NCI-H1694 (cell line): ENCODE measurements at regions not wholly inside any gene's neighbourhood (a gene's known extent, or its start where the extent isn't known, plus 50 kb on each side); places are given as distances from the start of the nearest gene placed in this dataset.
A peak's percentile ranks its signal among the peaks of the same experiment; 100 is the strongest.
"Not testable (repeated sequence)": the region's sequence is repeated elsewhere in the genome, so short reads cannot be mapped to it uniquely, and the experiment has no call there.

Source experiments
- DNase-seq: peaks from one replicate; lab custom pipeline; 2025; lab: John Stamatoyannopoulos, UW

DNA sequence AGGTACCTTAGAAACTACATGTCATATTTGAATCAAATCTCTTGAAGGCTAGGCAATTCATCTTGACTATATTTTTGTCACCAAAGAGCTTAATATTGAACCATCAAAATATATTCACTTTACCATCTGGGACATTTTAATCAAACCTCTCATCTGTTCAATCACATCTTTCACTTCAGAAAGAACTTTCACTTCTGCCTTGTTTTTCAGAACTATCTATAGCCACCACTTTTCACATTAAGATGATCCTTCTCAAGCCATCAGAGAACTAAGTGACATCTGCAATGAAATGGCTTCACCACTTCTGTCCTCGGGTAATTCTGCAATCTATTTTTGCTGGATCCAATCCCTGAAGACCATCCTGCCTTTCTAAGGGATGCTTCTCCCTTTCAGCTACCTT is 57.8 kb downstream of the OR2B2 start:
- DNase-seq, result no peak

DNA sequence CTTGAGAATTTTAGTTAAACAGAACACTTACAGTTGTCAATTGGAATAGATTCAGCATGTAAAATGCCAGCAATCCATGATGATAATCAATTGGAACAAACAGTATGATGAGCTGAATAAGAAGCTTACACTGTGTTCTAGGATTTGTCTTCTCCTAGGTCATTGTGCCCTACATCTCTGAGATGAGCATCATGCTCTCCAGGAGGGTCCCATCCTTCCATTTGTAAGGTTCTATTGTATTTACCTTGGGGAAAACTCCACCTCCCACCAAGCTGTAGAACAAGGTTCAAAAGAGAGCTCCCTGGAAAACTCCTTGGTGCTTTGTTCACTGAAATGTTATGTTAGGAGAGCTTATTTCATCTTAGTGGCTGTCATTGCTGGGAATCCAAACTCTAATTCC is 60.8 kb downstream of the OR2B2 start:
- DNase-seq, result no peak

DNA sequence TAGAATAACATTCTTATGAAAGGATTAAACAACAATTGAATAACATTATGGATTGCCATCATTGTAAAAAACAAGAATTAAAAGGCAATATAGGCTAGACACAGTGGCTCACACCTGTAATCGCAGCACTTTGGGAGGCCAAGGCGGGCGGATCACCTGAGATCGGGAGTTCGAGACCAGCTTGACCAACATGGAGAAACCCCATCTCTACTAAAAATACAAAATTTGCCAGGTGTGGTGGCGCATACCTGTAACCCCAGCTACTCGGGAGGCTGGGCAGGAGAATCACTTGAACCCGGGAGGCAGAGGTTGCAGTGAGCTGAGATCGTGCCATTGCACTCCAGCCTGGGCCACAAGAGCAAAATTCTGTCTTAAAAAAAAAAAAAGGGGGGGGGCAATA is 63.2 kb downstream of the OR2B2 start:
- not testable (repeated sequence) for DNase-seq

DNA sequence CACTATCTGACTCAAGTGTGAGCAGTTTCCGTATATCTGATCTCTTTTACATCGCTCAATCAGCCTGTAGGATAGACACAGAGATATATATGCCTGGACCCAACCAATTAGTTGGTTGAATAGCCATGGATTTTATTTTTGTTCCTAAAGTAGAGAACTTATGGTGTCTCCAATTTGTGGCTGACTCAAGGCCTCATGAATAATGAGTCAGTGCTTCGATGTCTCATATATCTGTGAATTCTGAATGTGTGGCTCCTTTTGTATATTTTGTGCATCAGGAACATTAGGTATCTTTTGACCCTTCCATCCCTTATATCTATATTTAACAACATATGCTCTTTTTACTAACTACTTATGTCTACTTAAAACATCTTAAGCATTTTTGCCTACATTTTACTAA is 64.5 kb downstream of the OR2B2 start:
- DNase-seq, result no peak

DNA sequence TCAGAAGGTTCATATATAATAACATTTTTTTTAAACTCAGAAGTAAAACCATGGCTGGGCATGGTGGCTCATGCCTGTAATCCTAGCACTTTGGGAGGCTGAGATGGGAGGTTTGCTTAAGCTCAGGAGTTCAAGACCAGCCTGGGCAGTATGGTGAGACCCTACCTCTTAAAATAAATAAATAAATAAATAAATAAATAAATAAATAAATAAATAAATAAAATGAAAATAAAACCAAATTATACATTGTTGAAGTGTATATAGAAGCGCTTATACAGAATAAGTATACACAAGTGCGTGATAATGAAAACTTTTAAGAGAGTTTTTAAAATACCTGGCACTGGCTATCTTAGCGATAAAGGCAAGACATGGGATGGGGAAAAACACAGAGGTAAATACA is 71.6 kb downstream of the OR2B2 start:
- DNase-seq, result no peak

DNA sequence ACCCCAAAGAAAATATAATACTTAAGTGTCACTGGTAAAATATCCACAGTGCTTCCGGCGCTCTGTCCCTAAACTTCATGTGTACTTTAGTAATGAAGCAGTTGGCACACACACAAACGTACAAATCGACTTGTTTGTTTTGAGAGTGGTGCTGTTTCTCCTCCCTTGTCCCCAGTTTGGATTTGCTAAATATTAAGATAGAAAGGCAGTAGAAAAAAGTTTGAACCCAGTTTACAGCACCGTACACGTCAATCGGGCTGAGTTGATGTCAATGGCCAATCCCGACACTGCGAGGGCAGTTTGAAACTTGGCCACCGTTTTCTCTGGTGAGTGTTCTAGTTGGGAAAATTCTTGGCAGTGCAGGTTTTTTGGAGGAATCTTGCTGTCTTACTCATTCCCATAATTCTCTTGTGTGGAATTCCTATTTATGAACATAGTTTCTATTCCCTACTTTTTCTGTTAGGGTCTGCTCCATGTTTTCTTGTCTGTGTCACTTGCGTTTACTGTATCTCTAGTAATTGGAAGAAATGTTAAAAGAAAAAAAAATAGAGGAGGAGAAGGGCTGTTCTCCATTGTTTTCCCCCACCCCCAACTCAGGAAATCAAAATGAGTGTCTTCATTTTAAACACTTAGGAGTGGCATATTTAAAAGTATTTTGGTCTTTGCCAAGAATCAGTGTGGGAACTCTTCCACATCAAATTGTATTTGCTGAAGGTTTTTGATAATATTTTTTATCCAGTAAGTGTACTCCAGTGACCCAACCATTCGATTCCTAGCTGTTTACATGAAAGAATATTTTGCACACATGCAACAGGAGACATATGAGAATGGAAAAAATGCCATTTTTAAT is 72.3 kb downstream of the OR2B2 start:
- no peak for DNase-seq

DNA sequence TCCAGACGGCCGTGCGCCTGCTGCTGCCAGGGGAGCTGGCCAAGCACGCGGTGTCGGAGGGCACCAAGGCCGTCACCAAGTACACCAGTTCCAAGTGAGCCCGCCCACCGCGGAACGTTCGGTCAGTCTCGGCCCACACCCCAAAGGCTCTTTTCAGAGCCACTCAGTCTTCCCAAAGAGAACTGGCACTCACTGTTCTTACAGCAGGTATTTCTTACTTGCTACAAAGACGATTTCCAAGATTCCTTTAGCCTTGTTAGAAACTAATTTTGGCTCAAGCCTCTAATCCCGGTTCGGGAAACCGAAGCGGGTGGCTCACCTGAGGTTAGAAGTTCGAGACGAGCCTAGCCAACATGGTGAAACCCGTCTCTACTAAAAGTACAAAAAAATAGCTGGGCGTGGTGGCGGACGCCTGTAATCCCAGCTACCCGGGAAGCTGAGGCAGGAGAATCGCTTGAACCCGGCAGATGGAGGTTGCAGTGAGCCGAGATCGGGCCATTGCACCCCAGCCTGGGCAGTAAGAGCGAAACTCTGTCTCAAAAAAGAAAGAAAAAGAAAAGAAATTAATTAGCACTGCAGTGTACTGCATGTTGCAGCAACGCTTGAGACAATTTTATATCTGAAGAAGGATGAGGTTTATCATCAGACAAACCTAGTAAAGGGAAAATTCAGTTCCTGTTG is 73.1 kb downstream of the OR2B2 start:
- DNase-seq, result no peak

DNA sequence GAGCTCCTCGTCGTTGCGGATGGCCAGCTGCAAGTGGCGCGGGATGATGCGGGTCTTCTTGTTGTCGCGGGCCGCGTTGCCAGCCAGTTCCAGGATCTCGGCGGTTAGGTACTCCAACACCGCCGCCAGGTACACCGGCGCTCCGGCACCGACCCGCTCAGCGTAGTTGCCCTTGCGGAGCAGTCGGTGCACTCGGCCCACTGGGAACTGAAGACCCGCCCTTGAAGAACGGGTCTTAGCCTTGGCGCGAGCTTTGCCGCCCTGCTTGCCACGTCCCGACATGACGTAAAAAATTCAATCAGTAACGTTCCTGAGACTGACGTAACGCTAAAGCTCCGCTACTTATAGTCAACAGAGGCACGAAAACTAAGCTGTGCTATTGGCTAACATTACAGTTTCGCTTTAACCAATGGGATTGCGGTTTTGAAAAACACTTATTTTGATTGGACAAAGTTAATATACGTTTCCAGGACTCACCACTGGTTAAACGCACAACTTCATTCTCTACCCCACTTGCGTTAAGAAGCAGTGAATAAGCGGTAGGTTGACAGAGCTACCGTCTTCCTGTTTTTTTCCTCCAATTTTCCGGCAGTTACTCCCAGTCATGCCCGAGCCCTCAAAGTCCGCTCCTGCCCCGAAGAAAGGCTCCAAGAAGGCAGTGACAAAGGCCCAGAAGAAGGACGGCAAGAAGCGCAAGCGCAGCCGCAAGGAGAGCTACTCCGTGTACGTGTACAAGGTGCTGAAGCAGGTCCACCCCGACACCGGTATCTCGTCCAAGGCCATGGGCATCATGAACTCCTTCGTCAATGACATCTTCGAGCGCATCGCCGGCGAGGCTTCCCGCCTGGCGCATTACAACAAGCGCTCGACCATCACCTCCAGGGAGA is 73.9 kb downstream of the OR2B2 start:
- peak; percentile 98 for DNase-seq

DNA sequence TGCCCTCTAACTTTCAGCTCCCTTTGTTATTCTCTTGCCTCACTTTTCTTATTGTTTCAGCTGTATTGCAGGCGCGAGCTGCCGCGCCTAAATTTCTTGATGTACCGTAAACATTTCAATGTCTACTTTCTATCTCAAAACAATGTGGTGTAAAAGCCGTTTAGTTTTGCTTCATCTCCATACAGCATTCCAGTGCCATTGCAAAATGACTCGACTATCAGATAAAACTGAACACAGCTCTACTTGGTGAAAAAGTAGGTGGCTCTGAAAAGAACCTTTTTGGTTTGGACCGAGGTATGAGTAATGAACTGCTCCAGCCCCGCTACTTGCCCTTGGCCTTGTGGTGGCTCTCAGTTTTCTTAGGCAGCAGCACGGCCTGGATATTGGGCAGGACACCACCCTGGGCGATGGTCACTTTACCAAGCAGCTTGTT is 74.6 kb downstream of the OR2B2 start:
- DNase-seq, result no peak

DNA sequence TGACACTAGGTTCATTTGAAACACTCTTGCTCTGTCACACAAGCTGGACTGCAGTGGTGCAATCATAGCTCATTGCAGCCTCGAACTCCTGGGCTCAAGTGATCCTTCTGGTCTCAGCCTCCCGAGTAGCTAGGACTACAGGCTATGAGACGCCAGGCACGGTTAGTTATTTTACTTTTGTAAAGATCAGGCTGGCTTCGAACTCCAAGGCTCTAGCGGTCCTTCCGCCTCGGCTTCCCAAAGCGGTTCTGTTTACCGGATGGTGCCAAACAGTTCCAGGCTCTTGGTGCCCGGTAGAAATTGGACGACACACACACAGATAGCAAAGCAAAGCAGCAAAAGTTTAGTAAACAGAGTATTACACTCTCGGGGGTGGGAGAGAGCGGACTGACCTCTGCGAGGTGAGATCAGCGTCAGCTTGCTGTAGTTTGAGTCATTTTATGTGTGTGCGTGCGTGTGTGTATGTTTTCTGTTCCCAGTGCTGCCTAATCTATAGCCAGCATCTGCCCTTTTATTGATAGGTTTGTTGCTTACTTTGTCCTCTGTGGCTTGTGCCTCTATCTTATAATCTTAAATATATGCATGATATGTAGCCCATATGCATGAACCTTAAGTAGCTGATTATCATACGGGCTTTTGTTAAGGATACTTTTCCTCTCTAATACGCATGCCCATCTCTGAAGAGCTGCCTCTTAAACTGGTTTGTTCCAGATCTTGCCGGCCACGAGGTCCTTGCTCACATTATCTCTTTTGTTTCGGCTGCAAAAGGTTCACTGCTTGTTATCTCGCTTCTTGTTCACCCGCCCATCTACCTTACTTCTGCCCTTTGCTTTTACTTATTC is 75.2 kb downstream of the OR2B2 start:
- peak; percentile 43 for DNase-seq

DNA sequence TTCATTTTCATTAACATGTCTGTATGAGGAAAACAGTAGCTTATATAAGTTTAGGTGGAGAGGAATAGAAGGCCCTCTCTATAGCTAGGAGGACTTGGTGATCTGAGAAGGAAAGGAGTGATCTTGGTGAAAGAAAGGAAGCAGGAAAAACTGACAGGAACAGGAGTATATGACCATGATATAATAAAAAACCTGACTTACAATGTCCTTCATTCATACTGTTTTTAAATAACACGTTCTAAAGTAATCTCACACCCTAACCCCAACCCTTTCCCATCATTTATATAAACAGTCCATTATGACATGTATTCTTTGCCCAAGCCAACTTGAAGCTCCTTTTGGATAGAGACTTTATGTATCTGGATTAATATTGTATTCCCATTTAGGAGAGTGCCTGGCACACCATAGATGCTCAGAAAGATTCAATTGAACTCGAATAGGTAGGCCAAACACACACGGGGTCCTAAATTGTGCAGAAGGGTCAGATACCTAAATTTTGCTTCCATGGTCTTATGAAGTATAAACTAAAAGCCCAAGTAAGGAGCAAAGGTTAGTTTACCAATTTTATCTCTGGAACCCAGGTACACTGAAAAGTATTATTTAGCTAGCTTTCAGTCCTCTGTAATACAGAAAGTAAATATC is 75.9 kb downstream of the OR2B2 start:
- DNase-seq, result no peak

DNA sequence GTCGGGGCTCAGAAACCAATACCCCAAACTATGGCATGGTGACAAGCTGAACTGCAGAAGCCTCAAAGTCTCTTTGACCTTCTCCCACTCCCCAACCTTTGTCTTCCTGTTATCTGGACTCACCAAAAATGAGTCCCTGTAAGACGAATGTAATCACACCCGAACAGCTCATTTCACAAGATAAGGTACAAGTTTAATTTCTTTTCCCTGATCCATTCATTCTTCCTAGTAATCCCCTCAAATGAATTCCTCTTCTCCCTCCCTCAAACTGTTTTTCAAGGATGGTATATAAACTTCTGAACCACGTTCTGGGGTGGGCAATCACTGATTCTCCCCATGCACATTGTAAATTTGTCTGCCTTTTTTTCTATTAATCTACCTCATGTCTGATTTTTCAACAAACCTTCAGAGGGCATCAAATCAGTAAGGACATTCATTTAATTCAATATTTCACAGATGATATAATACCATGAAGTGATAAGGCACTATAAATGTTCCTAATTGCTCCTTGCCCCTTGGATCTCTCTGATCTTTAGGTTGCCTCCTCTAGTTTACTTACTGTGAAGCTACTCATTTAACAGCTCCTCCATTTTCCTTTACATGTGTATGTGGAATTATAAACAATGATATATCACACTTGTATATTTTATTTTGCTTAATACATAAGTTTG is 77.2 kb downstream of the OR2B2 start:
- no peak for DNase-seq

DNA sequence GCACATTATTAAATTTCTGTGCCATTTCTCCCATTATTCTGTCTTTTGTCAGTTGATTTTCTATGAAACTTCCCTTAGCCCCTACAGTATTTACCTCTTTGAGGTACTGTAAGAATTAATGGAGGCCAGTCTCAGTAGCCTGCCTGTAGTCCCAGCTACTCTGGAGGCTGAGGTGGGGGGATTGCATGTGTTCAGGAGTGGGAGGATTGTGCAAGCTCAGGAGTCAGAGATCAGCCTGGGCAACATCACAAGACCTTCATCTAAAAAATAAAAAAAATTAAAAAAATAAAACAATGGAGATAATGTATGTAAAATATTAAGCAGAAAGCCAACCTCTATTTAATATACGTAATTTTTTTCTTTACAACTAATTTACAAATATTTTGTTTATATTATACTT is 77.8 kb downstream of the OR2B2 start:
- DNase-seq, result no peak

DNA sequence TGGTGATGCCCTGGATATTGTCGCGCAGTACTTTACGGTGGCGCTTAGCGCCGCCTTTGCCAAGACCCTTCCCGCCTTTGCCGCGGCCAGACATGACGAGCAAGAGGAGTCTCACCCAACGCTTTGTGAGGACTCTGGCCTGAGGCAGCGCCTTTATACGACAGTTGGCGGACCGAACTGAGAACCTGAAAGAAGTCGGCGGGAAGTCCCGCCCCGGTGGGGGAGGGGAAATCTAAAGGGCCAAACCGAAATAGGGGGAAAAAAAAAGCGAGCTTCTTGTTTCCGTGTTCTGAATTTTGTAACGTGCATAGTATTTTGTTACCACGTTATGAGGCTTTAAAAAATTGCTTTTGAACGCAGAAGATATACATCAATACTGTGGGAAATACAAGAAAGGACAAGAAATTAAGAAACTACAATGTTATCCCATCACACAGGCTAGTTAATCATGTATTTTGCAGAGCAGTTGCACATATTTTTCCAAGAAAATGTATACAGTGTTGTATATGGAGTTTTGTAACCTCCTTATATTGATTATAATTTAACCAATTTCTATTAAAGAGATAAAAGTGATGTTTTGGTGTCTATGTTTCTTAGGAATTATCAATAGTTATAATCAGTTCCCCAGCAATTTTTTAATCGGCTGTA is 80.6 kb downstream of the OR2B2 start:
- not testable (repeated sequence) for DNase-seq

DNA sequence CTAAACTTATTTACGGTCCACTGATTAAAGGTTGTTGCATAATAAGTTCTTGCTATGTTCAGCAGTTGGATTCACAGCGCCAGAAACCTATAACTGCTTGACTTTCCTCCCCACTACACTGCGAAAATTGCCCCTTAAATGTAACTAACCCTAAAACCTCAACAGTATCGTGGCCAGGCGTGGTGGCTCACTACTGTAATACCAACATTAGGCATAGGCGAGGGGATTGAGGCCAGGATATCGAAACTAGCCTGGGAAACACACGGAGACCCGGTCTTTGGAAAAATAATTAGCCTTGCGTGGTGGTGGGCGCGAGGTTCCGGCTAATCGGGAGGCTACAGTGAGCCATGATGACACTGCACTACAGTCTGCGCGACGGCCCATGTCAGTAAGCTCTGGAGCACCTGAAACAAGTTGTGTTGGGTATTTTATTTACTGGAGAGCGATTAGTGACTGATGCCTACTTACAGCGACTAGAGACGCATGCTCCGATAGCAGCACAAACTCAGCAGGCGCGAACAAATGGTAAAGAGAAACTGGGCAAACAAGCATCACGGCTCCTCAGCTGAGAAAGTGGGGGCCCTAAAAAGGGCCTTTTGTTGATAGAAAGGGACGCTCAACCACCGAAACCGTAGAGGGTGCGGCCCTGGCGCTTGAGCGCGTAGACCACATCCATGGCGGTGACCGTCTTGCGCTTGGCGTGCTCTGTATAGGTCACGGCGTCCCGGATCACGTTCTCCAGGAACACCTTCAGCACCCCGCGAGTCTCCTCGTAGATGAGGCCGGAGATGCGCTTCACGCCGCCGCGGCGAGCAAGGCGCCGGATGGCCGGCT is 81.4 kb downstream of the OR2B2 start:
- DNase-seq, result not testable (repeated sequence)

DNA sequence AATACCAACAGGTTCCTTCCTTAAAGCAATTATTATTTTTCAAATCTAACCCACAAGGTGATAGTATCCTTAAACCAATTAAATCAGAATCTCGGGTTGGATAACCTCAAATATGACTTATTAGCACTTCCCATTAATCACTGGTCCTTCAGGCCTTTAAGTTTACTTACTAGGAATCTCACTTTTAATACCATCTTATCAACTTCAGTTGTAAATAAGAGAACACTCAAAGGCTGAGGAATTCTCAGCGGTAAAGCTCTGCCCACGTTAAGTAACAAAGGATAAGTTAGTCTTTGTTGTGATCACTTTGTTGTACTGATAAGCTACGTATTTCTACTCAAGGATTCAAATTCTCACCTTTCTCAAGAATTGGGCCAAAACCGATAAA is 82.0 kb downstream of the OR2B2 start:
- no peak for DNase-seq

DNA sequence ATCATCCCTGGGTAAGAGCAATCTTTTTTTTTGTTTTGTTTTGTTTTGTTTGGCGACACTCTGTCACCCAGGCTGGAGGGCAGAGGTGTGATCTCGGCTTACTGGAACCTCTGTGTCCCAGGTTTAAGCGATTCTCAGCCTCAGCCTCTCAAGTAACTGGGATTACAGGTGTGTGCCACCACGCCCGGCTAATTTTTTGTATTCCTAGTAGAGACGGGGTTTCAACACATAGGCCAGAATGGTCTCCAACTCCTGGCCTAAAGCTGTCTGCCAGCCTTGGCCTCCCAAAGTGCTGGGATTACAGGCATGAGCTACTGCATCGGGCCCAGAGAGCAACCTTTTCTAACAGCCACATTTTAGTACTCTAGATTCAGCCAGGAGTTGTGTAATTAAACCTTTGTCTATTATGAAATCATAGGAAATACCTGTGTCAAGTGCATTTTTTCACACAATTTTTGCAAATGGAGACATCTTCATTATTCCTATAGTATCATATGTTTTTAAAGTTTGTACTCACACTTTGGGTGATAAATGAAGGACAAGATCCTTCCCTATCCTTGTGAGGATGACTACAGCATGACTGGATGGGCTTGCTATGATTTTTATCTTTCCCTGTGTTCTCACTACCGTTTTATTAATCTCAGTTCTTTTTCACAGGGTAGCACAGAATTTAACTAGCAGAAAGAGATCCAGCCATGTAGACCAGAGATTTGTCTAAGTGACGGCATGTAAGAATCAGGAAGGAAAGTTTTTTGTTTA is 82.6 kb downstream of the OR2B2 start:
- no peak for DNase-seq

DNA sequence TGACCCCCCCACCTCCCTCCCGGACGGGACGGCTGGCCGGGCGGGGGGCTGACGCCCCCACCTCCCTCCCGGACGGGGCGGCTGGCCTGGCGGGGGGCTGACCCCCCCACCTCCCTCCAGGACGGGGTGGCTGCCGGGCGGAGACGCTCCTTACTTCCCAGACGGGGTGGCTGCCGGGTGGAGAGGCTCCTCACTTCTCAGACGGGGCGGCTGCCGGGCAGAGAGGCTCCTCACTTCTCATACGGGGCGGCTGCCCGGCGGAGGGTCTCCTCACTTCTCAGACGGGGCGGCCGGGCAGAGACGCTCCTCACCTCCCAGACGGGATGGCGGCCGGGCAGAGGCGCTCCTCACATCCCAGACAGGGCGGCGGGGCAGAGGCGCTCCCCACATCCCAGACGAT is 84.7 kb downstream of the OR2B2 start:
- DNase-seq, result not testable (repeated sequence)
